22Rv1 (cell line): ENCODE measurements at regions not wholly inside any gene's neighbourhood (a gene's known extent, or its start where the extent isn't known, plus 50 kb on each side); places are given as distances from the start of the nearest gene placed in this dataset.

Experiments
- CTCF ChIP-seq: fragments of 450-650 bp; IDR thresholded peaks from 2 replicates; pipeline ENCODE4 v1.5.1; 2017; ENCODE audit warnings: mild to moderate bottlenecking
- ZFX ChIP-seq: fragments of 450-650 bp; IDR thresholded peaks from 2 replicates; pipeline ENCODE4 v1.6.1; 2017; ENCODE audit warnings: antibody characterized with exemption, borderline replicate concordance

GRCh38 chr13:104641309-104641708, 1575.1 kb upstream of the SLC10A2 start:
- no peak for TF ChIP-seq CTCF
- no peak for TF ChIP-seq ZFX
